ENCODE measurements at regions not wholly inside any gene's neighbourhood (a gene's known extent, or its start where the extent isn't known, plus 50 kb on each side); places are given as distances from the start of the nearest gene placed in this dataset.
"Not testable (repeated sequence)": the region's sequence is repeated elsewhere in the genome, so short reads cannot be mapped to it uniquely, and the experiment has no call there.

DNA sequence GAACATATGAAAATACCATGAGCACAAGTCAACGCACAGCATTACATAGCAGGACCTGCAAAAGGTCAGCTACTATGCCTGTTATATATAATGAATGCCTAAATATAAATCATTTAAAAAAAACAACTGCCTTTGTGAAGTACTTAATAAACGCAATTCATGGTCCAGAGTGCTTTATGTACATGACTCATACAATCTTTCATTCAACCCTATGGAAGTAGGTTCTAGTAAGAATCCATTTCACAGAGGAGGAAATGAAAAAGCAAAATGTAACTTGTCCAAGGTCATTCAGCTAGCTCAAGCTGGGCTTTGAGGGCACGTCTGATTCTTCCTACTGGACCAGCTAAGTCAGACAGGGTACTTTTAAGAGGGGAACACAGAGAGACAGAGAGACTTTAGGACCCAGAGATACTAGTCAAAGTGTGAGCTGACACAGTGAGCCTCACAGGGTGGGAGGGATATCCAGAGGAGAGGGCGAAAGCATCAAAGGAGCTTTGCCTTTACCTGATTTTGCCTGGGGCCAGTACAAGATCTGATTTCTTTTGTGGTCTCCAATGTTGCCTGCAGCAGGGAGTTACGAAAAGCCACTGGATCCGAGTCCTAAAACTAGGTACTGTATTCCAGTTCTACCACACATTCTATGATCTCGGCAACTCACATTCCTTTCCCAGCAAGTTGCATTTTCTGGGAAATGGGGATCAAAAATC lies 83.4 kb upstream of the ZFHX3 start:
- DNase-seq, result no peak

- no peak for DNase-seq
Measured at GRCh38 chr16:73129455-73129854, 81.5 kb upstream of the ZFHX3 start.

DNA sequence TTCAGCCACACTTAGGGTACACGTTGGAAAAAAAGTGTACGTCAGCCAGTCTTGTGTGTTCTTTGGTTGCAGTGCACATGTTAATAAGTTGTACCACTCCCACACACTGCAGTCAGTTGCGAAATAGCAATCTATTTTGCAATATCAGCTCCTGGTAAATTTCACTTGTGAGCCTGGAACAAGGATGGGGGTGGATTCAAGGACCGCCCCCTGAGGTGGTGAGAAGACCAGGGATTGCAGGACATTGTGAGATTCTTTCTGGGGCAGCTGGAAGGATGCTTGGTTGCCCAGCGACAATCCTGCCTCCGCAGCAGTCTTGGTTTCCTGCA lies 78.6 kb upstream of the ZFHX3 start:
- DNase-seq, result no peak

DNA sequence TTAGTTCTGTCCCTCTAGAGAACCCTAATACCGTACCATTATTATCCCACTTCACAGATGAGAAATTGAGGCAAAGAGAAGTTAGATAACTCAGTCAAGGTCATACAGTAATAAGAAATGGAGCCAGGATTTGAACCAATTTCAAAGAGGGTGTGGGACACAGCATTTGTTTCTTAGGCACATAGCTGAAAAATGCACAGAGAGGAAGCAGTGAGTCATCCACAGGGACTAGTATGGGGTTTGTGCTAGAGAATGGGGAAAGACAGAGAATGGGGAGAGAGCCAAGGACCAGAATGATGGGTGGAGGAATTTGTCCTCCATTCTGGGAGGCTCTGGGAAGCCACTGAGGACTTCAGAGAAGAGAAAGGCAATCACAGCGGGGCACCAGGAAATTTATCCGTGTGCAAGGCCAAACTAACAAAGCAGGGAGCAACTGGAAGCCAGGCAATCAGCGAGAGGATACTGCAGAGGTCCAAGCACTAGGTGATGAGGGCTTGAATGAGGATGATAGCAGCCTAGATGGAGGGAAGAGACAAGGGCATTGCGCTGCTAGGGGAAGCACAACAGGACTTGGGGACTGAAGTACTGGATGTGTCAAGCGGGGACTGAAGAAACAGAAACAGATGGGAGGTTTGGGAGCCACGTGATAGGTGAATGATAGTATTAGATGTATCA lies 78.1 kb upstream of the ZFHX3 start:
- DNase-seq, result no peak

DNA sequence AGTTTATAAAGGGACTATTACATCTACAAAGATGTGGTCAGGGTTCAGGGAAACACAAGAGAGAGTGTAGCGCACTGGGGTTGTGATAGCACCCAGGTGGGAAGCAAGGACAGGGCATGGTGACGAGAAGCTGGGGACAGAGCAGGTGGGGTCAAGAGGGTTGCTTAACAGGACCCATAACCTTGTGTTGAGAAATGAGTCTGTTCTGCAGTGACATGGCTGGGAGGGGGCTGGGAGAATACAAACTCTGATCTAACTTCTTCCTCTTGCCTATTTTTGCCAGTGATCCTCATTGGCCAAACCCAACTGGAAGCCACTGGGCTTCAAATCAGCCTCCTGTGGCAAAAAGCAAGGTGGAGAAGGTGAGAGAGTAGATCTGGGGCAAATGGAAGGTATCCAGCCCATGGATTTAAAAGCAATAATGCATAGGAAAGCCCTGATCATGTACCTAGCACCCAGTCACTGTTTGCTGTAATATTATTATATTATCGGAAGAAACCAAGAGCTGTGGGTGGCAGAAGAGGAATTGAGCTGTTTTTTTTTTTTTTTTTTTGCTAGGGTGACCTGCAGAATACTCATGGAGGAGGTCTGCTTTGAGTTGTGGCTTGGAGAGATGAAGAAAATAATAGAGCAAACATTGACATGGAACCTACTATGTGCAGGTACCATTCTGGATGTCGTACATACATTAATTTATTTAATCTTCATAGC lies 76.9 kb upstream of the ZFHX3 start:
- no peak for DNase-seq

- no peak for DNase-seq
Measured at GRCh38 chr16:73124097-73124652, 76.2 kb upstream of the ZFHX3 start.

DNA sequence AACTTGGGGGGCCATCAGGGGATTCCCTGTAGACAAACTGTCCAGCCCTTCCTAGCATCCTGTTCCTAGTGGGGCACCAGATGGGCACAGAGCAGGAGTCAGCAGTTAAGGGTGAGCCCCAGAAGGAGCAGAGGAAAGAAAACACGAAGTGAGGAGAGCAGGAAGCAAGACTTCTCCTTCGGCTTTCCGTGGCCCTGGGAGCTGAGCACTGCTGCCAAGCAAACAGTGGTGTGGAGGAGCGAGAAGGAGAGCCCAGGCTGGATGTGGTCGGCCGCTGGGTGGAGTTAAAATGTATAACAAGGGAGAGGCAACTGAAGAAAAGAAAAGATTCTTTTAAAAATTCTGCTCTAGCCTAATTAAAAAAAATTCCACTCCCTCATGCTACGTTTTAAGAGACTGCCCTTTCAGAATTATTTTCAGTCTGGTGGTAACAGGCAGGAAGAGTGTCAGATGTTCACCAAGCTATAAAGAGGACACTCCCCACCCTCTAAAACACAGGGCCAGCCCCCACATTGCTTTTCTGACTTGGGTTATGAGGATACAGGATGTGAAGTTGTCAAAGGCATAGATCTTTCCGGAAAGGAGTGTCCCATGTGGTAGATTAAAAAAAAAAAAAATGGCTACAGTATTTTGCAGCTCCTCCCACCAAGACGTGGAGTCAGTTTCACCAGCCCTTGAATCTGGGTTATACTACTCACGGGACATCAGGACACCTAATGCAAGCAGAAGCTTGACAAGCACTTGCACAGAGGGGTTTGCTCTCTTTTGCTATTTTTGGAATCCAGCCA lies 74.9 kb upstream of the ZFHX3 start:
- no peak for DNase-seq

DNA sequence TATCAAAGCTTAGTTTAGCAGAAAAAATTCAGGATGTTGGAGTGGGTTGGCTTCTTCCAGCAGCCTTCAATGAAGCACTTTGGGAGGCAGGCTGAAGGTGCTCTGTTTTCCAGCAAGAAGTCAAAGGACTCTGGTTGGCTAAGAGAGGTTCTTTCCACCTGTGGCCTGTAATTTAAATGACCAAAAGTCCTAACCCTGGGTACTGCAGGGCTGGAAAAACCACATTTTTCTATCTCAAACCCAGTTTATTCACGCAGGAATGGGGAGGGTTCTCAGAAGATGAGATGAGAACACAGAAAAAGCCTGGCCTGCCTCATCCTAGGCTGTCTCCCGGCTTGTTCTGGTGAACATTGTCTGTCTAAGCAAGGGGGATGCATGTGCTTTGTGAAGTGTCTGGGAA lies 68.6 kb upstream of the ZFHX3 start:
- no peak for DNase-seq

- no peak for DNase-seq
Measured at GRCh38 chr16:73113336-73113735, 65.4 kb upstream of the ZFHX3 start.

- DNase-seq, result no peak
Measured at GRCh38 chr16:73108195-73108963, 60.5 kb upstream of the ZFHX3 start.

DNA sequence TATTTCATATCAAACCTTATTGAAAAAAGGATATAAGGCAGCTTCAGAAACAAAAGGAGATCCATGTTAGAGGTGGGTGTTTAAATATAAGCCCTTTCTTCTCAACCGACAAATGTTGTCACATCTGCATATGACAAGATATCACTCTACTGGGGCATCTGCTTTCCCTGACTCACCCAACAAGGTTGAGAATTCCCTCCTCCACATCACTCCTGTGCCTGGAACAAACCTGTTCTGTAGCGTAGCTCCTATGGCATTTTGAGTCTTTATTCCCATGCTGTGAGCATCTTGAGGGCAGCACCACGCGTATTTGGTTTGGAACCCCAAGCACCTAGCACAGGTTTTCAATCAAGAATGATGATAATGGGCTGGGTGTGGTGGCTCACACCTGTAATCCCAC lies 59.4 kb upstream of the ZFHX3 start:
- no peak for DNase-seq

GRCh38 chr16:73106329-73107034 lies 58.6 kb upstream of the ZFHX3 start:
- no peak for DNase-seq

- DNase-seq, result no peak
Measured at GRCh38 chr16:73101568-73101967, 53.6 kb upstream of the ZFHX3 start.

- DNase-seq, result not testable (repeated sequence)
Measured at GRCh38 chr16:73099601-73100000, 51.7 kb upstream of the ZFHX3 start.

Measured in activated CD8-positive, alpha-beta memory T cell treated with anti-CD3 and anti-CD28 coated beads, Interleukin-2, amount 50 U/mL, for 48 hours (primary cell).